NCI-H526 treated with DMSO at 0.1 percent for 48 hours (cell line): ENCODE measurements at regions not wholly inside any gene's neighbourhood (a gene's known extent, or its start where the extent isn't known, plus 50 kb on each side); places are given as distances from the start of the nearest gene placed in this dataset.
A peak's percentile ranks its signal among the peaks of the same experiment; 100 is the strongest.

Experiments
- DNase-seq: peaks from one replicate; lab custom pipeline; 2025; lab: John Stamatoyannopoulos, UW

- no peak for DNase-seq
Measured at GRCh38 chr6:120627612-120628011, 706.7 kb downstream of the TBC1D32 start.

- DNase-seq: no peak
Measured at GRCh38 chr6:120622127-120622631, 712.1 kb downstream of the TBC1D32 start.

DNA sequence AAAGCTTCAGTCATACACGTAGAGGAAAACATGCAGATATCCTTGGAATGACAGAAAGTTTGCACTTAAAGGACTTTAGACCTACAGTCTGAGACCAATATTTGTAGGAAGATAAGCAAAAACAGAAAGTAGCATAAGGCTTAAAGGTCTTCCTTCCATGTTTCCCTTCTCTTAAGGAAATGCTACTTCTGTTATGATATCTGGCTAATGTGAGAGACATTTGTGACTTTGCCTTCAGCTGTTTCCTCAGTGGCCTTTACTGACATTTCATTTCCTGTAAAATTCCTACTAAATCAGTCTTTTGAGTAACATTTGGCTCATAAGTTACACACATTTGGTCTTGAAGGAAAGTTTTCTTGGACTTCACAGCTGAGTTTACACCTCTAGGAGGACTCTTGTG lies 713.4 kb downstream of the TBC1D32 start:
- DNase-seq: no peak

DNA sequence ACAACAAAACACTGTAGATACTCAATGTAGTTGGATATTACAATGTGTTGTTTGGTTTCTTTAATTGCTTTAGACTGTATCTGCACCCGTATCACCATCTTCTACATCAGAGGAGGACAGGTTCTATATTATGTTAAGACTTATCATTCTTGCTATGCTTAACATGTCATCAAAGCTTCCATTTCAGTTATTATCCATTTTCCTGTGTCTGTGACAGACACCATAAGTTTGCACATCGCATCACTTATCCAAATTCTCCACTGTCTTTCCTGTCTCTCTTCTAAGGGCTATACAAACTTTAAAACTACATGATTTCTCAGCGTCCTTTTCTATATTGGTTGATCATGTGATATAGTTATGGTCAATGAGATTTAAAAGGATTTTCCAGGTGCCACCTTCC lies 719.0 kb downstream of the TBC1D32 start:
- DNase-seq: no peak

DNA sequence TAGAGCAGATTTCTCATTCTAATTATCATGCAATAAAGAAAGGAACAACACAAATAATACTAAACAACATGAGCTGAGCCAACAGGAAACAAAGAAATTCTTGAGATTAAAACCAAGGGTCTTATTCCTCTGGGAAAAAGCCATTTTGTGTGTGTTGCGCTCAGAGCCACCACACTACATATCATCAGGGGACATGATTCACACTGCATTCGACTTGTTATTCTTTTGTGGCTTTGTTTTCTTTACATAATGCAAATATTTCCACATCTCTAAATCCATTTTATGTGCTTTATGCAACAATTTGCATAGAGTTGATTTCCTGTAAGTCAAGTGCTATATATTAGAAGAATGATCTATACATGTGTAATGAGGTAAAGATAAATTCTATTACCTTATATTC lies 719.6 kb downstream of the TBC1D32 start:
- DNase-seq: peak; percentile 88

- no peak for DNase-seq
Measured at GRCh38 chr6:120608826-120609225, 725.5 kb downstream of the TBC1D32 start.

GRCh38 chr6:120606743-120607142 lies 727.5 kb downstream of the TBC1D32 start:
- no peak for DNase-seq

DNA sequence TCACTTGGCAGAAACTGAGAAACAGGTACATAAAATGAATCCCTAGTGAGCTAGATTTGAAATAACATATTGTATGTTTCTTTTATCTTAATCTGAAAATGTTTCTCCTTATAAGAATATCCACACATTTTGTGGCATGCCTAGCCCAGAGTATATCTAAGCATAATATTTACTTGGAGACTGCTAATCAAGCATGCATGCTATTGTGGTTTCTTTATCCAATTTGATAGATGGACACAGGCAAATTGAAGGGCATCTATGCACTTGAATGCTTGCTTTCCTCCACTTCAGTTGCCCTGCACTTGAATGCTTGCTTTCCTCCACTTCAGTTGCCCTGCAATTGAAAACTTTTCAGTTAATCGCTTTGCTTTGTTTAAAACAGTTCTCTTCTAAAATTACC lies 729.8 kb downstream of the TBC1D32 start:
- no peak for DNase-seq

DNA sequence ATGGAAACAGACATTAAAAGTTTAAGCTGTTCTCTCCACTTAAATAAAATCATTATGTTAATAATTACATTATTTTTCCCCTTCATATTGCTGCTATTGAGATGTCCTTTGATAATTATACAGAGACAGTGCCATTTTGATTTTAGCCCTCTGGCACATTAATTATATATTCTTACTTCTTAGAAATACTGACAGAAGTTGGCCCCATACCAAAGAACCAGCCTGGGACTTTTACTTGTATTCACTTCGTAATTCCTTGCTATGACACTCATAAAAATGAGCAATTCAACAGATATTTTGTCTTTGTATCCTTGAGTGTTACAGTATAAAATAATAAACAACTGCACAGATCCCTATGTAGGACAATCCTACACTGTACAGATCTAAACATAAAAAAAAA lies 743.7 kb downstream of the TBC1D32 start:
- no peak for DNase-seq

DNA sequence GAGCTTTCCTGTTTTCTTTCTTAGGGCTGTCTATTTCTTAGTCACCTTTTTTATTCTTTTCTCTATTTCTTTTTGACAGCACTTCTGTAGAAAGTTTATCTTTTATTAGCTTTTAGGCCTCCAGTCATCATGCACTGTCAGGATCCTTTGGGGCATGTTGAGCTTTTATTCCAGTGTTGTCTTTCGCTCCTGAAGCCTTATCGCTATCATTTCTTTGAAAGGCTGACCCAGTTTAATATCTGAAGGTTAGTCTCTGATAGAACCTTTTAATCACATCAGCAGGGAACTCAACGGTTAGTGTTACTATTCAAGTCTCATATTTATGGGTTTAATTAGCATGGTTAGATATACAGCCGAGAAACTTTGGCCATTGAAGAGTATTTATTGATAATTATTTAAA lies 745.9 kb downstream of the TBC1D32 start:
- no peak for DNase-seq

- DNase-seq: no peak
Measured at GRCh38 chr6:120587381-120587780, 746.9 kb downstream of the TBC1D32 start.

DNA sequence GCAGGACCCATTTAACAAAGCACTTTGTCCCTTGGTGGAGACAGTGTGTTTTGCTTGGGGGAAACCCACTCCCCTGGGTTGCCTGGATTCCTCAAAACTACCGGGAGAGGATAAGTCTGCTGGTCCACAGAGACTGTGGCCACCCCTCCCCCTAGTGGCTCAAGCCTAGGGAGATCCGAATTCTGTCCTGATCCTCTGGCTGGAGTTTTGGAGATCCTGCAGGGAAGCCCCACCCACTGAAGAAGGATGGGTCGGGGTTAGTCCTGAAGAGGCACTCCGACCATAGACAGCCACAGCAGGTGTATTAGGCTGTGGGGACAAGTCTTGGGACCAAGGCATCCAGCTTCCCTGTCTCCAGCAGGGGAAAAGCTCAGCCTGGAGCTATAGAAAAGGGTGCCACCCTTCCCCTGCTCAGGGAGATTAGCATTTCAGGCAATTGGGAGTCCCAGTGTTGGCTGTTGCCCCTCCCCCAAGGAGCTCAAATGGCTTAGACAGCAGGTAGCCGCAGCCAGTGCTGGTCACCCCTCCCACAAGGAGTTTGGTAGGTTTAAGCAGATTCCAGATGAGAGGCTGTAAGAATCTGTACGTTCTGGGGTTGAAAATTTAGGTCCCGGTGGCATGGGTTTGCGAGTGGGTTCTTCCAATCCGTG lies 750.0 kb downstream of the TBC1D32 start:
- DNase-seq: no peak

- DNase-seq: no peak
Measured at GRCh38 chr6:120576061-120576460, 758.2 kb downstream of the TBC1D32 start.

DNA sequence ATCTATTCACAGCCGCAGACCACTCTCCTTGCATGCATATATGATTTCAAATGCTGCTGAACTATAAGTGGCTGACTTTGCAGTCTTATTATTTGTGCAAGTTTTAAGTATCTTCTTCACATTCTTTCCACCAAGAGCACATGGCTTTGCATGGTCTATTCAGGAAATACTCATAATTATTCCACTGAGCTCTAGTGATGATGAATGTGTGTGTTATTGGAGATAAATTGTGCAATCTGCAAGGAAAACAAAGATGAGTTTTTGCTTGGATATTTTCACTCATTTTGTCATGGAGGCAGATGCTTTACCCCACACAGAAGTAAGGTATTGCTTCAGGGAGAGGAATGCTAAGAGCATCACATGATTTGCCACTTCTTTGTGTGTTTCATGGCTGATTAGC lies 764.6 kb downstream of the TBC1D32 start:
- no peak for DNase-seq

DNA sequence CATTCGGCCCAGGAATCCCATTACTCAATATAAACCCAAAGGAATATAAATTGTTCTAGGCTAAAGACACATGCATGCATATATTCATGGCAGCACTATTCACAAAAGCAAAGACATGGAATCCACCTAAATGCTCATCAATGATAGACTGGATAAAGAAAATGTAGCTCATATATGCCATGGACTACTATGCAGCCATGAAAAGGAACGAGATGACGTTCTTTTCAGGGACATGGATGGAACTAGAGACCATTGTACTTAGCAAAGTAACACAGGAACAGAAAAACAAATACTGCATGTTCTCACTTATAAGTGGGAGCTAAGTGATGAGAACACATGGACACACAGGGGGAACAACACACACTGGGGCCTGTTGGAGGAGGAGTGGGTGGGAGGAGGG lies 769.5 kb downstream of the TBC1D32 start:
- no peak for DNase-seq

DNA sequence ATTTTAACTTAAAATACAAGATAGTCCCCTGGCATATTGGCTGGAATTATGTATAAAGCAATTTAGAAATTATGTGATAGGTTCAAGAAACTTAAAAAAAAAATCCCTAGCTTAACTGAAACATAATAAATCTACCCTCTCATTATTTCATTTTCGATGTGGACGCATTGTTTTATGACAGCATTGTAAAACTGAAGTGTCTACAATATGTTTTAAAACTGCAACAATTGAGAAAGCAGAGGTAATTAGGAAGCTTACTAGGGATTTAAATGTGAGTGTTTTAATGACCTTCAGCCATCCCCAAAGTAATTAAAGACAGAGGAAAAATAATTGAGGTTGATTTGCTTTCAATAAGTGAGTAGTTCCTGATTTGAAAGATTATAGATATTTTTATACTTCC lies 776.0 kb downstream of the TBC1D32 start:
- no peak for DNase-seq

DNA sequence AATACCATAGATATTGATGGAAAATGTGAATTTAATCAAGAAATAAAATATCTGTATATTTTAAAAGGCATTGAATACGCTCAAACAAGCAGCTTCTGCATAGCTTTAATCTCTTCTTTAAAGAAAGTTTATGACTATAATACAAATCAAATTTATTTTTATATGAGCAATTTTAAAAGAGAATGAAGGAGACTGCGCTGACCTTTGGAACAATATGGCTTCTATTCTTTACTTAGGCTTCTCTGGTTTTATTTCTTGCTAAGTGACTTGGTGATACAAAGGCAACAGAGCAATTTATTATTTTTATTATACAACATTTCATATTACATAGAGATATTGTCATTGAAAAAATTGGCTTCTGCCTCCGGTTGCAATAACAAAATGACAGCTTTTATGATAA lies 776.7 kb downstream of the TBC1D32 start:
- DNase-seq: no peak

DNA sequence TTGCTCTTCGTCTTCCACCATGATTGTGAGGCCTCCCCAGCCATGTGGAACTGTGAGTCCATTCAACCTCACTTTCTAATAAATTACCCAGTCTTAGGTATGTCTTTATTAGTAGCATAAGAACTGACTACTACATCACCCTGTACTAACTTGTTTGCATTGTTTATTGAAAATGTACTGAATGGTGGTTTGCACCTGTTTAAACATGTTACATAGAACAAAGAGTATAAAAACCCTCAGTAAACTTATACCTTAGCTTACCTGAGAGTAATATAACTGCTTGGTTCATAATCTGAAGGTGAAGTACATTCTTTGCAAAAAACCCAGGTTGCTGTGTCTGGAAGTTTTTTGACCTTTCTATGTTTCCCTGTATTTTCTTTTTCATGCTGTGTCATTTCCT lies 777.8 kb downstream of the TBC1D32 start:
- no peak for DNase-seq

DNA sequence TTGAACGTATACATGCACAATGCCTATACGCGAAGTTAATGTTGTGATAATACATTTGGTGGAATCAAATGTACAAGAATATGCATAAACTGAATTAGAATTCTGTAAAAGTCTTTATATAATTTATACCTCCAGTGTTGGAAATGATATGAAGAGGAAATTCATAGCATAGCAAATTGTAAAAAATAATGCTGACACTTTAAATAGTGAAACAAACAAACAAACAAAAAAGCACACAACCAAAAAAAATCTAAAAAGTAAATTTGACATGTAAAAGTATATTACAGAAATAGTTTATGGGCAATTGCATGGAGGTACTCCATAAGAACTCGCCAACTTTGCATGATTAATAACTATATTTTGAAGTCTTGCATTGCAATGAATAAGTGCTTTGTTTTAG lies 780.9 kb downstream of the TBC1D32 start:
- no peak for DNase-seq

- no peak for DNase-seq
Measured at GRCh38 chr6:120545353-120545752, 788.9 kb downstream of the TBC1D32 start.

DNA sequence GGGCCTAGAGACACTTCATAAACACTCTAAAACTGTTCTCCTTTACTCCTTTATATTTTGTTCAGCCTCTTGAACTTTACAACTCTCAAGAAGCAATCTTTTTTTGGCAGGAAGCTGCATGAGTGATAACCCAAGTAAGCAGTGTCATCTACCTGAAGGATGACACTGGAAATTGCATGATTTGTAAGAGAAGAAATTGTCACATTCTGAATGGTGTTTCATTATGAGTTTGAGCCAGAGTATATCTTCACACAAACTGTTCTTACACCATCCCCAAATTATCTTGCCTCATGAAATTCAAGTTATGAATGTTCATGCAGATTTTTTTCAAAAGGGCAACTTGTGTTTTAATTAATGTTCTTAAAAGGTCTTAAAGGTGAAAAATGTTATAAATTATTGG lies 799.3 kb downstream of the TBC1D32 start:
- DNase-seq: no peak

DNA sequence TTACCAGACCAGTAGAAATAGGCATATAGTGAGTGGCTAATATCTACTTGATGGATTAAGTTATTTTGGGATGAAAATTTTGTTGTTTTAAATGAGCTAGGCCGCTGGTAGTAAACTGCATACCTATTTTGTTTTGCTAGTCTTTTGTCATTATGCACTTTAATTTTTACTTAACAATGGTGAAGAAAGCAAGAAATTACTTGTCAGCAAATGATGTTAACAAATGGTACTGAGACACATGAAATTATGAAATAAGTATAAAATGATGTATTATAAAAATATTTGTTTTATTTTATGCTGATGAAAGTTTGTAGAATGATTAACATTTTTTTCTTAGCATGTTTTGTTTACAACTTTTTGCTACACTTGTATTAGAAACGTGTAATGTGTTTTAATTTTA lies 807.7 kb downstream of the TBC1D32 start:
- DNase-seq: no peak

- DNase-seq: no peak
Measured at GRCh38 chr6:120514544-120514943, 819.7 kb downstream of the TBC1D32 start.

DNA sequence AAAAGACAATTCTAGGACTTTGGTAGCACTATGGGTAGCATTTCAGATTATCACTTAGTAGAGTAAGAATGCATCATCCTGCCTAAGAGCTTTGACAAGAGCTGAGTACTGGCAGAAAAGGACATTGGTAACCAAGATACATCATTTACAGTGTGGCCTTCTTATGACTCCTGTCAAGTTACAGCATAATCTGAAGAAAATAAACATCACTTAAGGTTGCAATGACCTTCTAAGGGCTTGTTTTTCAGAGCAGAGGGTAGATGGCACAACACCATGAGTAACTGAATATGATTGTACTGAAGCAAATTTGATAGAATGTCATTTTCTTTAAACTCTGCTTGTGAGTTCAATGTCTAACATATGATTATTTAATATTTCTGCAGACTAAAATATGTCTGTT lies 822.6 kb downstream of the TBC1D32 start:
- DNase-seq: no peak

DNA sequence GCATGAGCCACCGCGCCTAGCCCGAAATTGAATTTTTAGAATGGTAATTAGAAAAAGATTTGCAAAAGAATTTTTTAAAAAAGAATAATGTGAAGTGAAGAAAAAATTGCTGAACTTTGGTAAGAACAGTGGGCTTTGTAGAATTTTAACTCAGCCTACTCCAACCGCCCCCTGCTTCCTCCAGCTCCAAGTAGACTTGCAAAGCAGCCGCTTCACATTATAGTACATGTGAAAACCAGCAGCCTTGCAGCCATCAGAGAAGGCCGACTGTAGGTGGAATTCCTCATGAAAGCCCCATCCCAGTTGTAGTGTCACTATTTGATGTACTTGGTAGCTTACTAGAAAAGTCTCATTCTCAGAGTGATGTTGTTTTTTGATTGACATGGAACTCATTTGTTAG lies 835.6 kb downstream of the TBC1D32 start:
- DNase-seq: no peak
